ENCODE measurements at regions not wholly inside any gene's neighbourhood (a gene's known extent, or its start where the extent isn't known, plus 50 kb on each side); places are given as distances from the start of the nearest gene placed in this dataset.

DNA sequence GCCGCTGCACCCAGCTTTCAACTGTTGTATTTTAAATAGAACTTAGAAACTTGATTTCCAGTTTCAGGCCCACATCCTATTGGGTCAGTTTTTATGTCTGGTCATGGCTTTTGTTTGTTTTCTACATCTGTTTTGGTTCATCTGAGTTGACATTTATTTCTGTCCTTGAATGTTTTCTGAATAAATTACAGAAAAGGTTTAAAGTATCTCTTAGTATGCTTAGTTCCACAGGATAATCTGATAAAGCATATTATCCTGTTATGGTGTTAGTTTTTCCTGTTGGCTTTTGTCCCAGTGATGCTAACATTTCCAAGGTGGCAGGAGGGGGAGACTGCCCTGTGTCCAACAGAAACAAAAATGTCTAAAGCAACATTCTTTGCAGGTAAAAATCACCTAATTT is 733.2 kb downstream of the INHBA start:
- no peak overlapping the region for H2AFZ ChIP-seq (ENCODE audit: low read length, unreplicated experiment)
- no peak overlapping the region for H3K27ac ChIP-seq (ENCODE audit: low read depth, low read length)
- H3K4me1 ChIP-seq (ENCODE audit: control insufficient read depth, insufficient read depth, low read length, unreplicated experiment), result no peaks in the 10 kb centered on the region
- no peaks in the 10 kb centered on the region for H3K79me2 ChIP-seq (ENCODE audit: control insufficient read depth, insufficient read depth, low read length, unreplicated experiment)
- H3K27me3 ChIP-seq (ENCODE audit: insufficient read depth, low read length), result peaks cover 5% of the 10 kb centered on the region; the same call in 1 of the 2 replicates
- no peaks in the 10 kb centered on the region for H3K36me3 ChIP-seq (ENCODE audit: insufficient read depth, low read length)
- H3K4me3 ChIP-seq (ENCODE audit: low read depth, low read length), result no peak overlapping the region

DNA sequence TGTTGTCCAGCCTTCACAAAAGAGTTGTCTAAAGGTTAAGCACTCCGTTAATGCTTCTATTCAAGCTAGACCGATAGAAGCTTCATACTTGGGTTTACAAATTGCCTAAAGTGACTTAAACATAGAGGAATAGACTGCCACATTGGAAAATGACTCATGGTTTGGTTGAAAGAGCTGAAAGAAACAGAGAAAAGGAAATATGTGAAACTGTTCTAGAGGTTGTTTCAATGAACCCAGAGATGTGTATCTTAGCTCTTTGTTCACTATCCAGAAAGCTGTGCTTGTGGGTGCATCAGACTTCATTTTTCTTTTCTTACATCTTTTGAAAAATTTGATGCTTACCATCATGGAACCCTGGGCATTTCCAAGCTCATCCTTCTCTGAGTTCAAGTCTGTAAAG is 736.2 kb downstream of the INHBA start:
- Histone ChIP-seq H3K79me2 (ENCODE audit: control insufficient read depth, insufficient read depth, low read length, unreplicated experiment) (no peaks in the 10 kb centered on the region), H3K36me3 (ENCODE audit: insufficient read depth, low read length) (no peaks in the 10 kb centered on the region), H3K27me3 (ENCODE audit: insufficient read depth, low read length) (no peaks in the 10 kb centered on the region), H3K4me1 (ENCODE audit: control insufficient read depth, insufficient read depth, low read length, unreplicated experiment) (no peaks in the 10 kb centered on the region), H2AFZ (ENCODE audit: low read length, unreplicated experiment) (no peak overlapping the region), H3K27ac (ENCODE audit: low read depth, low read length) (no peak overlapping the region), H3K4me3 (ENCODE audit: low read depth, low read length) (no peak overlapping the region)

DNA sequence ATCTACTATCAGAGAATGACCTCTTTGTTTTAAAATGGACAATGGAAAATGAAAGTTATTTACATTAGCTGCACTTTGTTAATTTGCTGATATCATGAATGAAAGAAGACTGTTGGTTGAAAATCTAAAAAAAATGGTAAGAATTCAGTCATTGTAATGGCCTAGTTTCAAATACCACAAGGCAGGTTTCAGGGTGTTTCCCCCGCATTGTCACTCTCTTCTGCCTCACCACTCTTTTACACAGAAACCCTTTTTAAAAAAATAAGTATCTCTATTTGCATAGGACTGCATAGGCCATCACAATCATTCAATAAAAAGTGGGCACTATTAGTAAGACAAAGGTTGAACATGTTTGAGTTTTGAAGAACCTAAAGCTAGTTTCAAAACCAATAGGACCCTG is 737.1 kb downstream of the INHBA start:
- H3K79me2 ChIP-seq (ENCODE audit: control insufficient read depth, insufficient read depth, low read length, unreplicated experiment), result no peaks in the 10 kb centered on the region
- H3K27me3 ChIP-seq (ENCODE audit: insufficient read depth, low read length), result no peaks in the 10 kb centered on the region
- H3K4me3 ChIP-seq (ENCODE audit: low read depth, low read length), result no peak overlapping the region
- H3K27ac ChIP-seq (ENCODE audit: low read depth, low read length), result no peak overlapping the region
- no peaks in the 10 kb centered on the region for H3K4me1 ChIP-seq (ENCODE audit: control insufficient read depth, insufficient read depth, low read length, unreplicated experiment)
- no peak overlapping the region for H2AFZ ChIP-seq (ENCODE audit: low read length, unreplicated experiment)
- H3K36me3 ChIP-seq (ENCODE audit: insufficient read depth, low read length), result no peaks in the 10 kb centered on the region

DNA sequence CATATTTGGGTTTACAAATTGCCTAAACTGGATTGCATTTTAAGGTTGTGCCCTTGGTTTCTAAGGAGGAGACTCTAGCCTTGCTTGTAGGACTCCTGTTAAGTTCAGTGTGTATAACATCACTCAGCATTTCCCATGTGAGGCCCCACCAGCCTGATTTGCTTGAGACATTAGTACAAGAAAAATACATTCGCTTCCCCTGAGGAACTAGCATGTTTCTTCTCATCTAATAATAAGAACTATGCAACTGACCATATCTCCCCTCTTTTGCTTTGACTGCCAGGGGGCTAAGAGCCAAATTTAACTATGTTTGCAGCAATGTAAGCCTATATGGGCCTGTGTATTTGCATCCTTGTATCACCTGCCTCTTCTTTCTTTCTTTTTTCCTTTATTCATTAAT is 737.9 kb downstream of the INHBA start:
- no peaks in the 10 kb centered on the region for H3K4me1 ChIP-seq (ENCODE audit: control insufficient read depth, insufficient read depth, low read length, unreplicated experiment)
- H2AFZ ChIP-seq (ENCODE audit: low read length, unreplicated experiment), result no peak overlapping the region
- H3K79me2 ChIP-seq (ENCODE audit: control insufficient read depth, insufficient read depth, low read length, unreplicated experiment), result no peaks in the 10 kb centered on the region
- H3K36me3 ChIP-seq (ENCODE audit: insufficient read depth, low read length), result no peaks in the 10 kb centered on the region
- H3K4me3 ChIP-seq (ENCODE audit: low read depth, low read length), result no peak overlapping the region
- no peak overlapping the region for H3K27ac ChIP-seq (ENCODE audit: low read depth, low read length)
- no peaks in the 10 kb centered on the region for H3K27me3 ChIP-seq (ENCODE audit: insufficient read depth, low read length)

DNA sequence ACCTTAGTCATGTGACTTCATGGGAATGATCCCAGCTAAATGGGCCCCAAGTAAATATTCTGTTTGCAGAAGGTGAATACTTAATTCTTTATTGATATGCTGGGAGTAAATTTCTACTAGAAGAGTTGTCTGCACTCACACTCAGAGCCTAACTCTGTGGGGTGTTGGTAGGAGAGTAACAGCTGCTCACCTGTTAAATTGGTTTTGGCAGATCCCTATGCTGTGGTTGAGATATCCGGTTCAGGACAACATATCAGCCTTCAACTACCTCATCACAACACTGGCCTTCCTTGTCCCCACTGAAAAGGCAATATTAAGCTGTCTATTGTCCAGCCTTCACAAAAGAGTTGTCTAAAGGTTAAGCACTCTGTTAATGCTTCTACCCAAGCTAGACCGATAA is 738.3 kb downstream of the INHBA start:
- Histone ChIP-seq H2AFZ (ENCODE audit: low read length, unreplicated experiment) (no peak overlapping the region), H3K79me2 (ENCODE audit: control insufficient read depth, insufficient read depth, low read length, unreplicated experiment) (no peaks in the 10 kb centered on the region), H3K27me3 (ENCODE audit: insufficient read depth, low read length) (no peaks in the 10 kb centered on the region), H3K4me3 (ENCODE audit: low read depth, low read length) (no peak overlapping the region), H3K36me3 (ENCODE audit: insufficient read depth, low read length) (no peaks in the 10 kb centered on the region), H3K4me1 (ENCODE audit: control insufficient read depth, insufficient read depth, low read length, unreplicated experiment) (no peaks in the 10 kb centered on the region), H3K27ac (ENCODE audit: low read depth, low read length) (no peak overlapping the region)

DNA sequence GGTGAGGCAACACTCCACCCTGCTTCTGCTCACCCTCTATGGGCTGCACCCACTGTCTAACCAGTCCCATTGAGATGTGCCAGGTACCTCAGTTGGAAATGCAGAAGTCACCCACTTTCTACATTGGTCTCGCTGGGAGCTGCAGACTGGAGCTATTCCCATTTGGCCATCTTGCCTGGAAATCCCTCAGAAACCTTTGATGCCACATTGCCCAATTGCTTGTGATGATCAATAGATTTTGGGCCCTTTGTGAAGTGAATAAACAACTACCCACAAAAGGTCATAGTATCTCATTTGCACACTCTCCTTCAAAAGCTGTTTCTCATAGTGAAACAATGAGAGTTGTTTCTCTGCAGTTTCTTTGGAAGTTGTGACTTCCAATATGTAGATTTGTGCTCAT is 742.9 kb downstream of the INHBA start:
- Histone ChIP-seq H3K27me3 (ENCODE audit: insufficient read depth, low read length) (no peaks in the 10 kb centered on the region), H3K79me2 (ENCODE audit: control insufficient read depth, insufficient read depth, low read length, unreplicated experiment) (no peaks in the 10 kb centered on the region), H3K27ac (ENCODE audit: low read depth, low read length) (no peak overlapping the region), H3K4me1 (ENCODE audit: control insufficient read depth, insufficient read depth, low read length, unreplicated experiment) (no peaks in the 10 kb centered on the region), H3K36me3 (ENCODE audit: insufficient read depth, low read length) (no peaks in the 10 kb centered on the region), H2AFZ (ENCODE audit: low read length, unreplicated experiment) (no peak overlapping the region), H3K4me3 (ENCODE audit: low read depth, low read length) (no peak overlapping the region)

DNA sequence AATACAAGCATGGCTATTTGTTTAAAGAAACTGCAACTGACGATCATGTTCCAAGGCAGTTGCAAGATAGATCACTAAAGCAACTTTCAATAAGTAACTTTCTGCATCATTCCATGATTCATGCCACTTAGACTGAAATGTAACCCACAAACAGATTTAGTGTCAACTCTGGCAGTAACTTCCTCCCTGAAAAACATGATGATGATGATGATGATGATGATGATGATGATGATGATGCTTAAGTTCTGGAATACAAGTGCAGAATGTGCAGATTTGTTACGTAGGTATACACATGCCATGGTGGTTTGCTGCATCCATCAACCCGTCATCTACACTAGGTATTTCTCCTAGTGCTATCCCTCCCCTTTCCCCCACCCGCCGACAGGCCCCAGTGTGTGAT is 754.7 kb downstream of the INHBA start:
- Histone ChIP-seq H3K79me2 (ENCODE audit: control insufficient read depth, insufficient read depth, low read length, unreplicated experiment) (no peaks in the 10 kb centered on the region), H3K27me3 (ENCODE audit: insufficient read depth, low read length) (no peaks in the 10 kb centered on the region), H3K4me3 (ENCODE audit: low read depth, low read length) (no peak overlapping the region), H2AFZ (ENCODE audit: low read length, unreplicated experiment) (no peak overlapping the region), H3K4me1 (ENCODE audit: control insufficient read depth, insufficient read depth, low read length, unreplicated experiment) (no peaks in the 10 kb centered on the region), H3K27ac (ENCODE audit: low read depth, low read length) (no peak overlapping the region), H3K36me3 (ENCODE audit: insufficient read depth, low read length) (no peaks in the 10 kb centered on the region)

DNA sequence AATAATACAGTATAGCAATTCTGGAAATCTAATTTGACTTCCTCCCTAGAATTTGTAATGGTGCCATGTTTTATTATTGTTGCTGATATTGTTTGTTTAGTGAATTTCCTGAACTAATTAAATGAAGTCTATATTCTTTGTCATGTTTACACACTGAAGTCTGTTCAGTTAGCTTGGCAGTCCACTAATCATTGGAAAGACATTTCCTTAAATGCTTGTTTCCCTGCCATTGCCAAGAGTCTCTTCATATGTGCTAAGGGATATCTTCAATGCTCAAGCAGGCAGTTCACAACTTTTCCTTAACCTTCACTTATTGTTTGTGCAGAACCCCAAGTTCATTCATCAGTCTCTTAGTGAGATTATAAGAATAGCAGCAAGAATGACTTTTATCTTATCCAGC is 755.3 kb downstream of the INHBA start:
- H3K4me1 ChIP-seq (ENCODE audit: control insufficient read depth, insufficient read depth, low read length, unreplicated experiment), result no peaks in the 10 kb centered on the region
- no peak overlapping the region for H3K4me3 ChIP-seq (ENCODE audit: low read depth, low read length)
- no peaks in the 10 kb centered on the region for H3K27me3 ChIP-seq (ENCODE audit: insufficient read depth, low read length)
- H2AFZ ChIP-seq (ENCODE audit: low read length, unreplicated experiment), result no peak overlapping the region
- no peak overlapping the region for H3K27ac ChIP-seq (ENCODE audit: low read depth, low read length)
- no peaks in the 10 kb centered on the region for H3K36me3 ChIP-seq (ENCODE audit: insufficient read depth, low read length)
- H3K79me2 ChIP-seq (ENCODE audit: control insufficient read depth, insufficient read depth, low read length, unreplicated experiment), result no peaks in the 10 kb centered on the region

DNA sequence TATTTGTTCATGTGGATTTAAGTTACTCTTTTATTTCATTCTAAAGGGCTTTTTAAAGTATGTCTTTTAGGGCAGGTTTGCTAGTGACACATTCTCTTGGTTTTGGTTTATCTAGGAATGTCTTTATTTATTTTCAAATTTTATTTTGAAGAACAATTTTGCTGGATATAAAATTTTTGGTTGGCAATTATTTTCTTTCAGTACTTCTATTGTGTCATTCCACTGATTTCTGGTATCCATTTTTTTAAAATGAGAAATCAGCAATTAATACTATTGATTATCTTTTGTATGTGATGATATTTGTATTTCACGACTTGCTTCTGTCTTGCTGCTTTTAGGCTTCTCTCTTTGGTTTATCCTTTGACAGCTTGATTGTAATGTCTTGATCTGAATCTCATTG is 756.3 kb downstream of the INHBA start:
- H3K27ac ChIP-seq (ENCODE audit: low read depth, low read length), result no peak overlapping the region
- H3K4me1 ChIP-seq (ENCODE audit: control insufficient read depth, insufficient read depth, low read length, unreplicated experiment), result no peaks in the 10 kb centered on the region
- no peaks in the 10 kb centered on the region for H3K36me3 ChIP-seq (ENCODE audit: insufficient read depth, low read length)
- no peak overlapping the region for H3K4me3 ChIP-seq (ENCODE audit: low read depth, low read length)
- H2AFZ ChIP-seq (ENCODE audit: low read length, unreplicated experiment), result no peak overlapping the region
- no peaks in the 10 kb centered on the region for H3K79me2 ChIP-seq (ENCODE audit: control insufficient read depth, insufficient read depth, low read length, unreplicated experiment)
- no peaks in the 10 kb centered on the region for H3K27me3 ChIP-seq (ENCODE audit: insufficient read depth, low read length)

DNA sequence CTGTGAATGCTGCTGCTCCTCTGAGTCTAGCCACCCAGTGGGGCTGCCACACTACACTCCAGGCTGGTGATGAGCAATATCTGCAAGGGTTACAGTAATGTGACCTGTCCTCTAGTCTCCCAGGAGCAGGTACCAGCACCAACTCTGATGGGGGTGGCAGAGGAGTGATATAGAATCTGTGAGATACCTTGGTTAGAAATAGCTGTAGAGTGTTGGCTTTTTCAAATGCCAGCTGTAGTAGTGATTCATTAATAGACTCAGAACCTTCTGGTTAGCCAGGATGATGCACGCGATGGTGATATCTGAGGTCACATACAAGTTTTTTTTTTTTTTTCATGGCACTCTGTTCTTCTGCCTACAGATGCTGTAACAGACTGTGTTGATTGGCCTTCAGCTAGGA is 757.1 kb downstream of the INHBA start:
- no peak overlapping the region for H3K4me3 ChIP-seq (ENCODE audit: low read depth, low read length)
- no peak overlapping the region for H3K27ac ChIP-seq (ENCODE audit: low read depth, low read length)
- H3K27me3 ChIP-seq (ENCODE audit: insufficient read depth, low read length), result no peaks in the 10 kb centered on the region
- H3K79me2 ChIP-seq (ENCODE audit: control insufficient read depth, insufficient read depth, low read length, unreplicated experiment), result no peaks in the 10 kb centered on the region
- H3K36me3 ChIP-seq (ENCODE audit: insufficient read depth, low read length), result no peaks in the 10 kb centered on the region
- no peak overlapping the region for H2AFZ ChIP-seq (ENCODE audit: low read length, unreplicated experiment)
- no peaks in the 10 kb centered on the region for H3K4me1 ChIP-seq (ENCODE audit: control insufficient read depth, insufficient read depth, low read length, unreplicated experiment)

DNA sequence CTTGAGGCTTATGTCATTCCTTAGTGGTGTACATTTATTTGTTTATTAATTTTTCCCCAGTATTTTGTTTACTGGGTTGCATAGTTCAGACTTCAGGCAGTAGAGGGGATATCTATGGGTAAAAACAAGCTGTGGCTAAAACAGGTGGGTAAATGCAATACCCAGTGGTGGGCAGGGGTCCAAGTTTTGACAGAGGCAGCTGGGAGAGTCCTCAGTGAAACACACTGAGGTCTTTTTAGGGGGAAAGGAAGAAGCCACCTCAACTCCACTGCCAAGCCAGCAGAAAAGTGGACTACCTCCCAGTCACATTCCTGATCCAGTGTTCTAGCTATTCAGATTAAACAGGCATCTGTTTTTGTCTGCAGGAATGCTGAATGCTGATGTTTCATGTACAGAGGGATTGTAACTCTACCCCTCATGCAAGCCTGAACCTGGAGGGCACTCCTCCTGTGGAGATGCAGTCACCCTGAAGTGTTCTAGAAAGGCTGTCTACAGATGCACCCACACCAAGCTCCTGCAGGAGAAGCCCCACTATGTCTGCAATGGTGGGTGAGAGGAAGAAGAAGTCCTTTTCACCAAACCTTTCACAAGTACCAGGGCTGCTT is 757.8 kb downstream of the INHBA start:
- Histone ChIP-seq H3K79me2 (ENCODE audit: control insufficient read depth, insufficient read depth, low read length, unreplicated experiment) (no peaks in the 10 kb centered on the region), H2AFZ (ENCODE audit: low read length, unreplicated experiment) (no peak overlapping the region), H3K27me3 (ENCODE audit: insufficient read depth, low read length) (no peaks in the 10 kb centered on the region), H3K4me3 (ENCODE audit: low read depth, low read length) (no peak overlapping the region), H3K27ac (ENCODE audit: low read depth, low read length) (no peak overlapping the region), H3K4me1 (ENCODE audit: control insufficient read depth, insufficient read depth, low read length, unreplicated experiment) (no peaks in the 10 kb centered on the region), H3K36me3 (ENCODE audit: insufficient read depth, low read length) (no peaks in the 10 kb centered on the region)
